HG03097 (cell line): ENCODE measurements at regions not wholly inside any gene's neighbourhood (a gene's known extent, or its start where the extent isn't known, plus 50 kb on each side); places are given as distances from the start of the nearest gene placed in this dataset.

Experiments
- ATAC-seq: cut with Tn5 transposase; IDR thresholded peaks from one replicate; pipeline ENCODE4 v1.9.1; 2021; ENCODE audit not compliant: unreplicated experiment, low FRiP score

DNA sequence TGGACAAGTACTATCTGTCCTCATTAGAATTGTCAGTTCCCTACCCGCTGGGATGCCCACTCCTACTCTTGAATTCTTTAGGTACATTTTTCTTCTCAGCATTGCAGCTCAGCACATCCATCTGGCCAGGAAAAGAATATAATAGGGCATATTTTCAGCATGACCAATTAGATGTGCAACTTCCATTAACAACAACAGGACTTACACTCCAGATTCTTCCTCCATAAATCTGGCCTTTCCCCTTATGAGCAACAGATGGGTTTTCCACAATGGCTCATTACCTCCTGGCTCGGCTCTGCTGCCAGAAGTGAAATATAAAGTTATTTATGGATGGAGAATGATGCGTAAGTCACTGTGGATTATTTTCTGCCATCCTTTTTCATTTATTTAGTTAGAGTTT lies 443.8 kb upstream of the TGFBR2 start:
- no peak for ATAC-seq

GRCh38 chr3:30166535-30166934 lies 439.9 kb upstream of the TGFBR2 start:
- ATAC-seq, result no peak

DNA sequence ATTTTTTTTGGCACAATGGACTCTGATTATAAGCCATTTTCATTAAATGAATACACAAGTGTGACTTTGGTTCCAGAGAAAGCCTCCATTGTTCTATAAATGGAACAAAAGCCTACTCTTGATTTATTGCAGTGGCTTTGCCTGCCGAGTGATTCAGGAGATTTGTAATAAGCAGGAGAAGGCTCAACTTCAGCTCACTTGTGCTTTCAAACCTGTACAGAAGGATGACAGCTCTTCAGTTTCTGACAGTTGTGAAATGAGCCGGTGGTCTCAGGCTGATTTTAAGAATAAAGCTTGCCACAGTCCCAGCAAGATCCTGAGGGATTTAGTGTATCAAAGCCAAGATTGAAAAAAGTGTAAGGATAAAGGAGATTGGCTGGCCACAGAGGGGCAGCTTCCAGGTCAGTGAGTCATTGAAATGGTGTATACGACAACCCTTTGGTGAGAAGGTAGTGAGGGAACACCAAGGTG lies 438.8 kb upstream of the TGFBR2 start:
- no peak for ATAC-seq

DNA sequence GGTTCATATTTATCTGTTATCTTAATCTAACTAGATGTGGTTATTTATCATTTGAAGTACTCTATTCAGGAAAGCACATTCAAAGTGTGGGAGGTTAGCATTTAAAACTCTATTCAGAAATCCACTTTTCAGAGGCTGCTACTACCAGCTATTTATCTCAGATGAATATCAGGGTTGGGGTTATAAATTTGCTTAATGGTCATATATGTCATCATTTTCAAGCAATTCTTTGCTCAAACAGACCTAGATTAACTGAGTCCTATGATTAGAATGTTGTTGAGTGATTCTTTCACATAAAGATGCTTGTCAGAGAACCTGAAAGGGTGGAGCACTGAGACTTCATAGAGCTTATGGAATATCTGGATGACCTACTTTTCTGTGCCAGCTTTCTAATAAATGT lies 436.9 kb upstream of the TGFBR2 start:
- ATAC-seq, result no peak

DNA sequence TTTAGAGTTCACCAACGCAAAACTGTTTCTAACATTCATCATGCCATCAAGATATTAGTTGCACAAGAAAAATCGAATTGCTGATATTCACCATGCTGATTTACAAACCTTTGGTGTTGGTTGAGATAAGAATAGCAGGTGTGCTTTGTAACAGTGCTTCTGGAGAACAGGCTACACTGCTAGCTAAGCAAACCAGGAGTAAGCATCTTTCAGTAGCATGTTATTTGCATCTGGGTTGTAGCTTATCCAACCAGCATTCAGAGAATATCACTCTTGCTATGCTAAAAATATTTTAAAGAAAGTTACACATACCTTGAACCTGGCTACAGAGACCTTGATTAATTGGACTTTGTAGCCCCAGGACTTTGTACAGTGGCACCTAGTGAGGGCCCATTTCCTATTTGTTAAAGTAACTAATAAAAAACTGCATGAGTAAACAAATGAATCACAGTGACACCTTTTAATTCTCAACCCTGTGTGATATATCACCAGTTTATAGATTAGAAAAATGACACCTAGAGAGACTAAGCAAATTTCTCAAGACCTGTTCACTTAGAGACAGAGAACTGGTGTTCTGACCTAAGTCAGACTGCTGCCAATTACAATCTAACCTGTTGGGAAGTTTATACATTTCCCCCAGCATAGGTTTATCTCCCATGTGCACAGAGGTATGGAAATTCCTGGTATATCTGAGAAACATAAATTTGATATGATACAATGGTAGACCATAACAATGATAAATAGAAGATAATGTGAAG lies 435.5 kb upstream of the TGFBR2 start:
- no peak for ATAC-seq

DNA sequence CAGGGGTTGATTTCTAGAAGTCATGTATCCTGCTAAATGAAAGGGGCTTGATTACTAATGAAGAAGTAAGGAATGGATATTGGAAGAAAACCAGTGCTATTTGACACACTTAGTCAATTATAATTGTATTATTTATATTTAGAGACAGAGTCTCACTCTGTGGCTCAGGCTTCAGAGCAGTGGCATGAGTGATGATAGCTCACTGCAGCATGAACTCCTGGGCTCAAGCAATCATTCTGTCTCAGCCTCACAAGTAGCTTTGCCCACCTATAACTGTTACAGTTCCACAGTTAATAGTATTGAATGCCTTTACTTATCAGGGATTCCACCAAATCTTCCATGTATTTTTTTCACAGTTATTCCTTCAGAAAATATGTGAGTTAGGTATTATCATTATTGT lies 432.0 kb upstream of the TGFBR2 start:
- no peak for ATAC-seq

- no peak for ATAC-seq
These were observed 425.9 kb upstream of the TGFBR2 start for GRCh38 chr3:30180310-30181177.

GRCh38 chr3:30181178-30181465 lies 425.3 kb upstream of the TGFBR2 start:
- no peak for ATAC-seq

GRCh38 chr3:30181581-30181980 lies 424.8 kb upstream of the TGFBR2 start:
- ATAC-seq, result no peak

DNA sequence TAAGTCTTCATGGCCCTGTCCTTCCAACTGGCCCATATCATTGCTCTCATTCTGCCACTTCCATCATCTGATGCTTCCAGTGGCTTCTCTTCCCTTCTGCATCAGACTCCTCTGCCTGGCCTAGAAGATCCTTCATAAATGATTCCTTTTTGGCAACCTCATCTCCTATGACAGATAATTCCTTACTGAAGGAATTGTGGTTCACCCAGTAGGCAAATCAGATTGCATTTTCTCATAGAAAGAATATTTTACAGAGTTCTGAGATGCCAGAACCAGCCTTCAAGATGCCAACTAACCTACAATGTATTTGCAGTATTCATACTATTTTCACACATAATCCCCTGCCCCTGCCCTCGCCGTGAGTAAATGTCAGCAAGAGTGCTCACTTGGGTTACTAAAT lies 423.0 kb upstream of the TGFBR2 start:
- no peak for ATAC-seq

DNA sequence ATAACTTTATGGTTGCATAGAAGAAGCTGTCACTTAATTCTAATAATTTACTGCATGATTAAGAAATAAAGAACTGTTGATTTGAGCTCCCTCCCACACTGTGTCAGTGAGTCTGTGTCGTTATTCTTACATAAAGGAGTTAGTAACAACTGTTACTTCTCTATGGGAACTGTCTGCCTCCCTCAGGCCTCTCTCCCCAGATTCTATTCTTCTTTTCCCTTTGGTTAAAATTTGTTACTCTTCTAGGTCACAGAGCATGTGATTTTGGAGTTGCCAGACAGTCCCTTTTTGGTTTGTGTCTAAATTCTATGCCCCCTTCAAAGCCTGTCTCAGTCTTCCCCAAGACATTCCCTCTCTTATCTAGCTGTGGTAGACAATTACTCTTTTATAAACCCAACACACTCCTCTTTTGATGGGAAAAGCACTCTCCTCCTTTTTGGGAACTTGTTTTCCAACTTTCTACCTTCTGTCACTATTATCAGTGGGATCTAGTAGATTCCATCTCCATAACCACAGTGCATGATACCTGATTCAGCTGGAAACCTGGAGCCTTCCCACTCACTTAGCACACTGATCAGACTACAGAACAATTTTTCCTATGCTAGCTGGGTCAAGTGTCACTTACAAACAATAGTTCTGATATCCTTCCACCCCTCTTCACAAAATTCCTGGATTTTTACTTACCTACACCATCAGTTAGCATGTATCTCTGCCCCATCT lies 422.1 kb upstream of the TGFBR2 start:
- no peak for ATAC-seq

GRCh38 chr3:30185872-30186271 lies 420.5 kb upstream of the TGFBR2 start:
- no peak for ATAC-seq

- no peak for ATAC-seq
These were observed 419.6 kb upstream of the TGFBR2 start for GRCh38 chr3:30186741-30187219.

DNA sequence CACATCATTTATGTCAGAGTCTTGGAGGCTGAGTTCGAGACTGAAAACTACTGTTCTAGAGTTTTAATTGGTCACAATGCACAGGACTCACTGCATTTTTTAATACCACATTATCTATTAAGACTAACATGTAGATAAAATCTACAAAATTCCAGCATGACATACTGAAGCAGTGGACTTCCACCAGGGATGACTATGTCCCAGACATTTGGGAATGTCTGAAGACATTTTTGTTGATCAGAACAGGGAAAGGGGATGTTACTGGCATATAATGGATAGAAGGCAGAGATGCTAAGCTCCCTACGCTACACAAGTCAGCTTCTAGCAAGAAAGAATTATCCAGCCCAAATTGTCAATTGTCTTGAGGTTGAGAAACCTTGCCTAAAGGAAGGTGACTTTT lies 419.0 kb upstream of the TGFBR2 start:
- no peak for ATAC-seq

- no peak for ATAC-seq
These were observed 417.7 kb upstream of the TGFBR2 start for GRCh38 chr3:30188713-30189112.

DNA sequence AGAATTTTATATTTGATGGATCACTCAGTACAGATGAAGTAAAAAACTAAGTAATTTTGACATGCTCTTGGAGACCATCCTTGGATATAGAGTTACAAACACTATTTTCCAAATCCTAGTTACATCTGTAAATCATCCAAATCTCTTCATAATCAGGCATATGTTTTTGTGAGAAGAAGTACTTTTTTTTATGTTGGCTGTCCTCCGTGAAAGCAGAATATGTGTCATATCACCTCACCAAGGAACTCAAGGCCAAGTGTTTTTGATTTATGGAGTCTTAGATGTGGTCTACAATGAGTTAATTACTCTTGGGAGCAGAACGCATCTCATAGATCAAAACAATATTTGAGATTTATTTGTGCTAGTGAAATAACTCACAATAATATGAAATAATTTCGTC lies 416.5 kb upstream of the TGFBR2 start:
- no peak for ATAC-seq

DNA sequence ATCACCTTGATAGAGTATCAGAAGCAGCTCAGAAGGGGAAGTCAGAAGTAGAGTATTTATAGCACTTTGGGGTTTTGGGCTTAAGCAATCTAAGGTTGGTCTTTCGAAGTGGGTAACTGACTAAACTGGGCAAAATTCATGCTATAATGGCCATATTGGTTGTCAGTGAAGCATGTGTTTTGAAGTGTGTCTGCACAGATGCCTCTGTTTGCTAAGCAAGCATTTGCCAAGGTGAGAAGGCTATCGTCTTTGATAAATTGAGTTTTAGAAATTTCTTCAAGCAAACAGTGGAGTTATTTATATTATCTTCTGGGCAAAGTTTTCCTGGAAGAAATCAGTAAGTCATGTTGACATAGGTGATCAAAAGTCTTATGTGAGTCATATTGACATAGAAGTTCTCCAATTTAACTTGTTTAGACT lies 412.8 kb upstream of the TGFBR2 start:
- no peak for ATAC-seq

DNA sequence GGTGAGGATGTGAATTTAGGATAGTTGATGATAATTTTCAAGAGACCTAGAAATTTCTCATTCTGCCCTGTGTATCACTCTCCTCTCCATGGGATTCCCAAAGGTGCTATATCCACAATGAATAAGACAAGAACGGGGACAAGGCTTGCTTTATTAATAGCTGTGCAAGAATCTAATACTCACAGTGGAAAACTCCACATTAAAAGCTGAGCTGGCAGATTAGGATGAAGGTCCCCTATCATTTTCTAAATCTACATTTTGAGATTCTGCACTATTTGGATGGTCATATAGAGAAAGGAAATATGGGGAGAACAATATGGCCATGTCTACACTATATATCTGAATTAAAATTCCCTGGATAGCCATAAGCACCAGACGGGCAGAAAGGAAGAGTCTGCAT lies 411.0 kb upstream of the TGFBR2 start:
- no peak for ATAC-seq

- ATAC-seq, result no peak
These were observed 408.2 kb upstream of the TGFBR2 start for GRCh38 chr3:30198162-30198561.

GRCh38 chr3:30199096-30199759 lies 407.2 kb upstream of the TGFBR2 start:
- ATAC-seq, result no peak

GRCh38 chr3:30199855-30200254 lies 406.5 kb upstream of the TGFBR2 start:
- no peak for ATAC-seq
